DMS53 (cell line): ENCODE measurements at regions not wholly inside any gene's neighbourhood (a gene's known extent, or its start where the extent isn't known, plus 50 kb on each side); places are given as distances from the start of the nearest gene placed in this dataset.
A peak's percentile ranks its signal among the peaks of the same experiment; 100 is the strongest.

Source experiments
- DNase-seq: peaks from one replicate; lab custom pipeline; 2025; lab: John Stamatoyannopoulos, UW

- DNase-seq, result no peak
These were observed 664.0 kb upstream of the HS6ST1 start for GRCh38 chr2:128982670-128983069.

GRCh38 chr2:128983094-128983493 is 664.4 kb upstream of the HS6ST1 start:
- DNase-seq, result no peak

GRCh38 chr2:128984081-128984480 is 665.4 kb upstream of the HS6ST1 start:
- DNase-seq, result no peak

- DNase-seq, result no peak
These were observed 666.2 kb upstream of the HS6ST1 start for GRCh38 chr2:128984855-128985254.

GRCh38 chr2:128986026-128986715 is 667.5 kb upstream of the HS6ST1 start:
- no peak for DNase-seq

- no peak for DNase-seq
These were observed 668.2 kb upstream of the HS6ST1 start for GRCh38 chr2:128986867-128987268.

- no peak for DNase-seq
These were observed 669.7 kb upstream of the HS6ST1 start for GRCh38 chr2:128988326-128988725.

GRCh38 chr2:128988967-128989366 is 670.3 kb upstream of the HS6ST1 start:
- no peak for DNase-seq

- no peak for DNase-seq
These were observed 676.4 kb upstream of the HS6ST1 start for GRCh38 chr2:128995086-128995485.

GRCh38 chr2:128996078-128996477 is 677.4 kb upstream of the HS6ST1 start:
- DNase-seq, result no peak

GRCh38 chr2:128997166-128997866 is 678.6 kb upstream of the HS6ST1 start:
- no peak for DNase-seq

- no peak for DNase-seq
These were observed 683.3 kb upstream of the HS6ST1 start for GRCh38 chr2:129001926-129002325.

GRCh38 chr2:129002751-129003150 is 684.1 kb upstream of the HS6ST1 start:
- DNase-seq, result no peak

GRCh38 chr2:129004485-129004884 is 685.8 kb upstream of the HS6ST1 start:
- peak; percentile 79 for DNase-seq

GRCh38 chr2:129004940-129005490 is 686.3 kb upstream of the HS6ST1 start:
- DNase-seq, result no peak

GRCh38 chr2:129006135-129006886 is 687.6 kb upstream of the HS6ST1 start:
- no peak for DNase-seq

GRCh38 chr2:129006901-129007300 is 688.2 kb upstream of the HS6ST1 start:
- DNase-seq, result no peak

- no peak for DNase-seq
These were observed 689.6 kb upstream of the HS6ST1 start for GRCh38 chr2:129008055-129008880.

- DNase-seq, result no peak
These were observed 690.4 kb upstream of the HS6ST1 start for GRCh38 chr2:129008881-129009554.

- no peak for DNase-seq
These were observed 691.0 kb upstream of the HS6ST1 start for GRCh38 chr2:129009555-129010146.

- DNase-seq, result no peak
These were observed 691.6 kb upstream of the HS6ST1 start for GRCh38 chr2:129010262-129010661.
